HepG2 (cell line): ENCODE measurements at regions not wholly inside any gene's neighbourhood (a gene's known extent, or its start where the extent isn't known, plus 50 kb on each side); places are given as distances from the start of the nearest gene placed in this dataset.
"Not testable (repeated sequence)": the region's sequence is repeated elsewhere in the genome, so short reads cannot be mapped to it uniquely, and the experiment has no call there.

ENCODE experiments used
- EZH2 ChIP-seq: conservative IDR thresholded peaks from 2 replicates; pipeline ENCODE4 v1.6.1; 2012; ENCODE audit warnings: mild to moderate bottlenecking, low read depth, low read length, moderate library complexity
- FOXP1 ChIP-seq, 2 experiments: fragments of 450-650 bp in 1 of 2; IDR thresholded peaks; 2 replicates each; pipeline ENCODE4 v1.6.1; 2017 to 2018; ENCODE audit warnings: antibody characterized with exemption in 1 of 2
- PCBP2 ChIP-seq: fragments of 200-400 bp; formaldehyde crosslinking; optimal IDR thresholded peaks from 2 replicates; pipeline ENCODE3; 2018; ENCODE audit warnings: low read length, low read depth; ENCODE audit not compliant: poor library complexity, severe bottlenecking
- ZNF121 ChIP-seq: sonication (generic); formaldehyde crosslinking; IDR thresholded peaks from 2 replicates; pipeline ENCODE4 v1.5.0; 2020; ENCODE audit warnings: mild to moderate bottlenecking, missing genetic modification reagents

- TF ChIP-seq FOXP1 (IDR thresholded peaks at IDR 0.05); FOXP1 (CRISPR knock-in tag; IDR thresholded peaks at IDR 0.05); ZNF121; EZH2; PCBP2: not testable (repeated sequence)
Measured at GRCh38 chr10:30163410-30163809, 104.0 kb upstream of the JCAD start.
